CD4-positive, alpha-beta T cell treated with Interleukin-21 for 1 hour (primary cell): ENCODE measurements at regions not wholly inside any gene's neighbourhood (a gene's known extent, or its start where the extent isn't known, plus 50 kb on each side); places are given as distances from the start of the nearest gene placed in this dataset.
"Not testable (repeated sequence)": the region's sequence is repeated elsewhere in the genome, so short reads cannot be mapped to it uniquely, and the experiment has no call there.

Source experiments
- DNase-seq: peaks from one replicate; pipeline ENCODE4 v3.0.0-alpha.2; 2020

- DNase-seq, result no peak
Measured at GRCh38 chr5:130708754-130709153, 456.3 kb downstream of the HINT1 start.

GRCh38 chr5:130706696-130707095 is 458.4 kb downstream of the HINT1 start:
- no peak for DNase-seq

GRCh38 chr5:130705368-130705767 is 459.7 kb downstream of the HINT1 start:
- DNase-seq, result no peak

- DNase-seq, result no peak
Measured at GRCh38 chr5:130693509-130693908, 471.5 kb downstream of the HINT1 start.

DNA sequence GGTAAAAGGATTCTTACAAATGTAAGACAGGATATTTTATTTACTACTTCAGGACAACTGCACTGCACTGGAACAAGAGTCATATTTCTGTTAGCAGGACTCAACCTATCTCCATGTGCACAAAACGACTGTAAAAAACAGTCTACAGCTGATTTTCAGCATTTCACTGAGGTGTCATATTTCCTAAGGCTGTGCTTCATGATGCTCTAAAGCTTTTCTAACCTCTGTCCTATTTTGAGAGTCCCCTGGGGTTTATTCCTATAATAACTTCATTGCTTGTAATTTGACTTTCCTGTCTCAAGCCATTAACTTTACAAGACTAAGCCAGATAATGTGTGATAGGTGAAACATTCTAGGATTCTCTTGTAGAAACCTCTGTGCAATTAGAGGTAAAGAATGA is 472.3 kb downstream of the HINT1 start:
- no peak for DNase-seq

GRCh38 chr5:130689831-130690230 is 475.2 kb downstream of the HINT1 start:
- DNase-seq, result no peak

- no peak for DNase-seq
Measured at GRCh38 chr5:130687085-130687733, 477.8 kb downstream of the HINT1 start.

DNA sequence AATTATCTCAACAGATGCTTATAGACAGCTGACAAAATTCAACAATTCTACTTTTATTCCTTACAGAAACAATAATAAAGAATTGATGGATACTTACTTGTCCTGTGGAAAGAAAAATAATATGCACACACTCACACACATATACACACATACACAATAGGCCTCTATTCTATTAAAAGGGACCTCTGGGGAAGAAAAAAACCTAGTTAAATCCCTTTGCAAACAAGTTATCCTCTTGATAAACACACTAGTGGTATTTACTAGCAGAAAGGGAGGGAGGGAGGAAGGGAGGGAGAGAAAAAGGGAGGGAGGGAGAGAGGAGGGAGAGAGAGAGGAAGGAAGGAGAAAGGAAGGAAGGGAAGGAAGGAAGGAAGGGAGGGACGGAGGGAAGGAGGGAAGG is 486.4 kb downstream of the HINT1 start:
- no peak for DNase-seq

GRCh38 chr5:130666462-130666861 is 498.6 kb downstream of the HINT1 start:
- DNase-seq, result no peak

GRCh38 chr5:130652176-130652575 is 512.9 kb downstream of the HINT1 start:
- DNase-seq, result no peak

DNA sequence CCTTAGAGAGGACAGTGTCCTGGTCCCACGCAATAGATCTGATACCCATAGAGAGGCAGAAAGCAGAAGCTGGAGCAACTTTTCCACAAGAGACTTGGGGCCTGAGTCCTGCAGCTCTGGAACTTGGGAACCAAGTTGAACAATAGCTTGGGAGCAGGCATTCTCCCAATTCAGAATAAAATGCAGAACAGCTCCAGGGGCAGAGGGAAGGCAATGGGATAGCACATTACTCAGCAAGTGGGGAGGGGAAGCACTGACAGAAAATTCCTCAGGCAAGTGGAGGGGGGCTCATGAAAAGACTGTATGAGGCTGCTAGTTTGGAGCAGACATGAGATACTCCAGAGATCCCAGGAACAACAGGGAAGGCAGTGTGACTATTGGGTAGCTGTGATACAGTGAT is 513.6 kb downstream of the HINT1 start:
- no peak for DNase-seq

DNA sequence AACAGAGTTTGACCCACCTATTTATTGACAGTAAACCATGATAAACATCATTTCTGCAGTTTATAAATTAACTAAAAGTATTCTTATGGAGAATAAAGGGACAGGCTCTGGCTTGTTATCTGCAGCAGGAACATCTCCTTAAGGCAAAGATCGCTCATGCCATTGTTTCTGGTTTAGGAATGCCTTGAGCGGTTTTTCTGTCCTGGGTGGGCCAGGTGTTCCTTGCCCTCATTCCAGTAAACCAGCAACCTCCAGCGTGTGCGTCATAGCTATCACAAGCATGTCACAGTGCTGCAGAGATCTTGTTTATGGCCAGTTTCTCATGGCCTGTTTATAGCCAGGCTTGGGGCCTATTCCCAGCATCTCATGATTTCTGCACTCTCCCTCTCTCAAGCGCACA is 521.7 kb downstream of the HINT1 start:
- no peak for DNase-seq

DNA sequence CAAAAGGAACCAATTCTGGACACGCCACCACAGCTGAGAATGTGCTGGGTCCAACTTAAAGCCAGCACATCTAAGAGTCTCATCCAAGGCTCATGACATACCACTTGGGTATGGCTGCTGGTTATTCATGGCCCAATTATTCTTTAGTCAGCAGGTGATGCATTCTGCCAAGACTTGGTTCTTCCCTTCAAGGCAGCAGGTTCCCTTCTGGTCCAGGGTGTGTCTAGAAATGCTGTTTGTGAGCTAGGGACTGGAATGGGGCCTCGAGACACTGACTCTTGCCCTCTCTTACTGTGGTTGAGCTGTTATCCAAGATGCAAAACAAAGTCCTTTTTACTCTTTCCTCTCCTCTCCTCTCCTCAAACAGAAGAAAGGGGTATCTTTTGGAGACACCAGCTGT is 522.6 kb downstream of the HINT1 start:
- no peak for DNase-seq

DNA sequence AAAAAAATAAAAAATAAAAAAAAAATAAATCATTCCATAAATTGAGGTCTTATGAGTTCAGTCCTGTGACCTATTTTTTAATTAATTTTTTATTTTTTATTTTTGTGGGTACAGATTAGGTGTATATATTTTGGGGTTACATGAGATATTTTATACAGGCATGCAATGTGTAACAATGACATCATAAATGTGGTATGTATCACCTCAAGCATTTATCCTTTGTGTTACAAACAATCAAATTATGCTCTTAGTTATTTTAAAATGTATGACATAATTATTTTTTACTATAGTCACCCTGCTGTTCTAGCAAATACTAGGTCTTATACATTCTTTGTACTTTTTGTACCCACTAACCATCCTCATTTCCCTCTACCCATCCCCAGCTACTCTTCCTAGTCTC is 537.9 kb downstream of the HINT1 start:
- DNase-seq, result no peak

DNA sequence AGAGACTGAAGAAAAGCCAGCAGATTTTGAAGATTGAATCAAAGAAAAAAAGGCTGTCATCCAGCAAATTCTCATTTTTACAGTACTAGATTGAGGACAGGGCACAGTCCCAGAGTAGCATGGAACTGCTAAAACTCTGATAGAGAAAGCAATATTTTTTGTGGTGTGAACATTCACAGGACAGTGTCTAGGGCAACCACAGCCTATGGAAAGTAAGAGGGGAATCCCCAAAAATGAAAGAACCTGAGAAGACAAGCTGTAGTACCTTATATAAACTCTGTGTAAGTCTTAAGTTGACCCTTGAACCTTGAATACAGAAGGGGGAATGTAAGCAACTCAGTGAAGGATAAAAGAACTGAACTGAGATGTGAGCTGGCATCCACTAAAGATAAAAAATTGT is 540.3 kb downstream of the HINT1 start:
- no peak for DNase-seq

DNA sequence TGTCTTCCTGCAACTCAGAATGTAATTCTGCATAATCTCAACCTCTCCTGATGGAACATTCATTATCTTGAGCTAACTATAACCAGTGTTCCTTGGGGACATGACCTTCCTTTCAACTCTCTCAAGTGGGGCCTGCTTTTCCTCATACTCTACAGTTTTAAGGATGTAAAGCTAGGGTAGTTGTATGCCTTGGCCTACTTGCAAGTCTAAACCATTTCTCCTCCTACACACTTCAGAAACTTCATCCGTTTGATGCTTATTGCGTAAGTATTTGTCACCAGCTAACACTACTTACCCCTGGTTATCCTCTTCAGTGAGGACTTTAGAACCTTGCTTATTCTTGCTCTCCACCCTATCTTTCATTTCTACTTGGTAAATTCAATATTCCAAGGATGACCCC is 548.9 kb downstream of the HINT1 start:
- DNase-seq, result no peak

- DNase-seq, result no peak
Measured at GRCh38 chr5:130605234-130605633, 559.8 kb downstream of the HINT1 start.

- DNase-seq, result not testable (repeated sequence)
Measured at GRCh38 chr5:130596647-130597046, 568.4 kb downstream of the HINT1 start.

GRCh38 chr5:130580264-130580663 is 584.8 kb downstream of the HINT1 start:
- no peak for DNase-seq

DNA sequence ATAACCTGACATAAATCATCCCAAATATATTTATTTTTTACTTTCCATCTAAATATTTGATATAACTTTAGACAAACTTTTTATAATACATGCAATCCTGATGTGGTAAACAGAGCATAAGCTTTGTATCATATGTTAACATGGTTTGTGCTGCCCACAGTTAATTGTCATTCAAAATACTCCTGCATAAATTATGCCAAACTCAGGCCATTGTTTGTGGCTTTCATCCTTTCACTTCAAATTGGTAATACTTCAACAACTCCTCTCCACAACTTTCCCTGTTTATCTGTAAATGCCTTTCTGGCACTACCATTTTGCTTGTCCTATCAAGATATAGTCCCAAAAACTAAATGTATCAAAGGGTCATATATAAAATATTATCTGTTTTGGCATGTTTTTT is 586.7 kb downstream of the HINT1 start:
- no peak for DNase-seq

DNA sequence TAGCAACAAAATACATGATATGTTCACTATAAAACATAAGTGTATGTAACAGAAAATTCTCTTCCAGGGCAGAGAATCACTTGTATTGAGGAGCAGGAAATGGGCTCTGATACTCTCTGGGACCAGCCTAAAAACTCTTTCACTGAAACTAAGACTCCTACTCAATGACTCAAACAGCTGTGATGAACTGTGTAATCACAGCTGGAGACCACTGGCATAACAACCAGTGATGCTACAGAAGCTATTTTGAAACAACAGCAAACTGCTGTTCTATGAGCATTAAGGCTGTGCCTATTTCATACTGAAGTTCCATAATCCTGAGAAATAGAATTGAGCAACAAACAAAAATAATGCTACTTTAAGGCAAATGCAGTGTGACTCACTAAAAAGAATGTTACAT is 594.0 kb downstream of the HINT1 start:
- DNase-seq, result no peak

DNA sequence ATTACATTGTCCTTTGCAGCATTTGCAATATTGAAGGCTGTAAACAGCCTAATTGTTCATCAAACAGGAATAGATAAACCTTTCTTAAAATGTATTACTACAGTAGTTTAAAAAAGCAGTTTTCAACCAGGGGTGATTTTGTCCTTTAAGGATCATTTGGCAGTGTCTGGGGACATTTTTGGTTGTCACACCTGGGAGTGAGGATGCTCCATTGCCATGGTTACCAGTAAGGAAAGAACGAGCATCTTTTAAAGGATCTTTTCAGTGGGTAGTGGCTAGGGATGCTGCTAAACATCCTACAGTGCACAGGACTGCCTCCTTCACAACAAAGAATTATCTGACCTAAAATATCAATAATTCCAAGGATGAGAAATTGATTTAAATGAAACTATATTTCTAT is 596.3 kb downstream of the HINT1 start:
- DNase-seq, result no peak

- no peak for DNase-seq
Measured at GRCh38 chr5:130555429-130555828, 609.6 kb downstream of the HINT1 start.

GRCh38 chr5:130550562-130550928 is 614.5 kb downstream of the HINT1 start:
- no peak for DNase-seq

DNA sequence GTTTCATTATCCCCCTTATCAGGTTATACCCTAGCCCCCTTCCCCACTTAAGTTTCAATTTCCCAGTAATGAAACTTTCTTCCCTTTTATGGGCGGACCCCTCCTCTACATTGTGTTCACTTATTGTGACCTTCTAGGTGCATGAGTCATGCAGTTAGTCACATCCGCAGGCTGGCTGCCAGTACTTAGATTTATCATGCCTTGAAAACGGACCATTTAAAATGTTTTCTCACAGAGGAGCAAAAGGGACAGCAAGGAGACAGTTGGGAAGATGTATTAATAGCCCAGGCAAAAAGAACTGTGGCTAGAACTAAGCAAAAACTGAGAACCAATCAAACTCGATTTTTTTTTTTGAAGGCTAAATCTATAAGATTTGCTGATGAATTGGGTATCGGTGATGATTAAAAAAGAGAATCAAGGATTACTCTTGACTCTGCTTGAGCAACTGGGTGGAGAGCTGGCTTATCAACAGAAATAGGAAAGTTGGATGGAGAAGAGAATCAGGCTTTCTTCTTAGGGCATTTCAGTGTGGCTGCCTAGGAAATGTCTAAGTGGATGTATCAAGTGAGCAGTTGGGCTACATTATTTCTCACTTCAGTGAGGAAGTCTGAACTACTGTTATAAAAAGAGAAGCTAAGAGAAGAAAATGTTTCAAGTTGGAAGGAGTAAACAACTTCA is 615.0 kb downstream of the HINT1 start:
- no peak for DNase-seq
